ENCODE measurements at regions not wholly inside any gene's neighbourhood (a gene's known extent, or its start where the extent isn't known, plus 50 kb on each side); places are given as distances from the start of the nearest gene placed in this dataset.

DNA sequence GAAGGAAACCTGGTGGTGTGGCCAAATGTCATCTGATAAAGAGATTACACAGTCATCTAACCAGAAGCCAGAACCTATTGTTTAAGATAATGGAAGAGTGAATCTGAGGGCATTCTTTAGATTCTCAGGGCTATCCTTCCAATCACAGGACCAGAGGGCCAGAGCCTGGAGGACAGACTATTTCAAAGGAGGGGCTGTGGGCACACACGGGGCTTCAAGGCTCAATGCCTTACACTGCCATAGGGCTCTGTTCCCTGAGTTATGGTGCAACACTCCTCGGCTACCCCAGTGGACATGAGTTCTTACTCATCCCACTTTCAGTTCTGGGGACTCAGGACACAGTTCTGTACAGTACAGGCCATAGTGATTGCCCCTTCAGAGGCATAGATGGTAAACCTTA lies 343.9 kb upstream of the ALCAM start:
- no peak for DNase-seq (ENCODE audit: low spot score)

DNA sequence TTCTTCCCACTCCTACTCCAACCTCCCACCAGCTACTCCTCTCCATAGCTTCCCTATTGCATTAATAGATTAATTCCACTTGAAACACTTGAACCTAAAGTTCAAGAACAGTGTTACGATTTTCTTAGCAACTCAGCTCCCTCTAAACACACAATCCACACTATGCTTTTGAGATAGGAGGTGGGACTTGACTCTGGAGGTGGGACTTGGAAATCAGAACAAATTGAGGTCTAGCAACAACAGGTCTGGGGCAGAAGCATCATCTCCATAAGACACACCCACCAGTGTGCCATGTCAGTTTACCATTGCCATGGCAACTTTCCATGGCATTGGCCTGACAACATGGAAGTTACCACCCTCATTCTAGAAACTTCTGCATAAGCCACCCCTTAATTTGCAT lies 336.5 kb upstream of the ALCAM start:
- DNase-seq (ENCODE audit: low spot score): no peak

- no peak for DNase-seq (ENCODE audit: low spot score)
Observed at GRCh38 chr3:105032541-105032940, 334.2 kb upstream of the ALCAM start.

DNA sequence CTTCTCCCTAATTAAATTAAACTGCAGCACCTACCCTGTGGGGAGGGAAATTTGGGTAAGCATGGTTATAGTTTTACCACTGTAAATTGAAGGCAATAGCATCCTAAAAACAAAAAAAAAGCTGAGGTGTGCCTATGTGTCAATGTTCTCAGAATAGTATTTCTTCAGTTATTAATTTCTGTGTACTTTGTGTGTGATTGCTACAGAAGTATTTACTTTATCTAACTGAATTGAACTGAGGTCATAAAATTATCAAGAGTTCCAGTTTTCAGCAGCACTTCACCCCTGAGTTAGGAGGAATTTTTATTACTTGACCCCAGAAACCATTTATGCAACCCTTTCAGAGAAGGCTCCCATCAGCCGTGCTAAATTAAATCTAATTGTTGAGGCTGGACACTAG lies 333.6 kb upstream of the ALCAM start:
- DNase-seq (ENCODE audit: low spot score): no peak

DNA sequence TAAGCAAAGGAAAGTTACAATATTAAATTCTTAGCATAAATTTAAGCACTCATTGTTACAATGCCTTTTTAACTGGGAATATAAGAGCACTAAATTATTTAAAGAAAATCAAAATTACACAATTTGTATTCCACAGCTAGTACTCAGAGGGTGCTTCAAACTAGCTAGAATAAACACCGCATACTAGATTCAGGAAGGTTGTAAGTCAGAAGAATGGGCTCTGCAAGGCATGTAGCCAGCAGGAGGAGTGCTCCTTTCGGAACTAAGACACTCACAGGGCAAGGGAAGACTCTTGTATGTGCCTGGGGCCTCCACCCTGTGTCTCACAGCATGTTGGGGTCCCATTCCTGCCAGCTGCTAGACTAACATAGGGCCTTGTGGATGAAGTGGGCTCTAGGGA lies 327.7 kb upstream of the ALCAM start:
- no peak for DNase-seq (ENCODE audit: low spot score)

DNA sequence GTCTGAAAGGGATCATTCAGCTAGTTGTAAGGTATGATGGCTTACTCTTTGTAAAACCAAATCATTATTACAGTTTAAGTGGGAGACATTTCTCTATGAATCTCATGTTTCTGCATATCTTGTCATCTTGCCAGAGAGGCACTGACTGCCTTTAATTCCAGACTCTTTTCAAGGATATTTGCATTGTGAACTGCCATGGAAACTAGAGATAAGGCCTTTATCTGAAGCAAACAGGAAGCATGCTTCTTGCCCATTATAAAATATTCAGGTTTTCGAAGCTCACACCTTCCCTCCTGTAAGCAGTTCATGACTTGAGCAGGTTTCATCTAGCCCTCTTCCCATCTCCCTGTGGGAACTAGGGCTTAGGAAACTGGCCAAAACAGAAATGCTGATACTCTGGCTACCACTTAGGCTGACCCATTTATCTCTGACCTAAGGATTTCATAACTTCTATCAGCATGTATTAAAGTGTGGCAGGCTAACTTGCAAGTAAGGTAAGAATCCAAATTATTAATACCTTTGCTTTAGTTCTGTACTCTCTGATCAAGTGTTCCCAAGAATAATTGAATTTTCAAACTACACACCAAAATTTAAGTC lies 326.6 kb upstream of the ALCAM start:
- no peak for DNase-seq (ENCODE audit: low spot score)

DNA sequence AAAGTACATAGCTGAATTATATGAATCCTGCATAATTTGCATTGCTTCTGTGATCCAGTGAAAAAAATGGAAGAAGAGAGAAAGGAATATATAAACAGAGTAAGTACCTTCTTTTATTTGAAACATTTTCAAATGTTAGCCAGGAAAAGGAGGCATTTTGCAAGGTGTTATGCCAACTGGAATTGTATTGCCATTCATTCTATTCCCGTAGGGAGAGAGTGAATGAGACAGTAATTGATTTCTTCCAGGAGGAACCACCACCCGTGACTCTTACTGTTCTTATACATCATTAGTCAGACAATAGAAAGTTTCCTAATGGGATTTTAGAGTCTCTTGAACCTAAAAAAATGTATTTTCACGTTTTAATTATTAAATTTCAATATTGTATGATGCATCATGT lies 324.1 kb upstream of the ALCAM start:
- DNase-seq (ENCODE audit: low spot score): no peak

- DNase-seq (ENCODE audit: low spot score): no peak
Observed at GRCh38 chr3:105051111-105051510, 315.6 kb upstream of the ALCAM start.

DNA sequence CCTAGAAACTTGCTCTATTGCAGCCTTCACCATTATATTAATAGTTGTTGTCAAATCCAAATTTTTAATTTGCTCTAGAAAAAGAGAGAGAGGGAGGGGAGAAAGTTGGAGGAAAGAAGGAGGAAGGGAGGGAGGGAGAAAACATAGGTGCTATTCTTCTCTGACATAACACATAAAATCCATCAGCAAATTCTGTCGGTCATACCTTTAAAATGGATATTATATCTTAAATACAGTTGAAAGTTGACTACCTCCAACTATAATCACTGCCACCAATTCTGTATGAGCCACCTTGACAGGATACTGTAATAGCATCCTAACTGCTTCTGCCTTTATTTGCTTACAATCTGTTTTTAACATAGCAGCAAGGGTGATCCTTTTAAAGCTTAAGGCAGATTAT lies 314.7 kb upstream of the ALCAM start:
- no peak for DNase-seq (ENCODE audit: low spot score)

- DNase-seq (ENCODE audit: low spot score): no peak
Observed at GRCh38 chr3:105062853-105063252, 303.9 kb upstream of the ALCAM start.

- no peak for DNase-seq (ENCODE audit: low spot score)
Observed at GRCh38 chr3:105065895-105066839, 300.5 kb upstream of the ALCAM start.

DNA sequence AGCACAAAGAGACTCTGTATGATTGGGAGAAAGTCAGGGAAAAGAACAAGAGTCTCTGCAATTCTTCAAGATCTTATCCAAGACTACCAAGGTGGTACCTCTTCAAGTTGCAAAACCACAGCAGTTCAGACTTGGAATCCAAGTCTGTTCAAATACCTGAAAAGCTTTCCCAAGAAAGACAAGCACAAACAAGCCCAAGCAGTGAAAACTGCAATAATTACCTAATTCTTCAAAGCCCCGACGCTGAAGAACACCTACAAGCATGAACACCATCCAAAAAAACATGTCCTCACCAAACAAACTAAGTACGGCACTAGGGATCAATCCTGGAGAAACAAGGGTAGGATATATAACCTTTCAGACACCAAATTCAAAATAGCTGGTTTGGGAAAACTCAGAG lies 299.3 kb upstream of the ALCAM start:
- no peak for DNase-seq (ENCODE audit: low spot score)

DNA sequence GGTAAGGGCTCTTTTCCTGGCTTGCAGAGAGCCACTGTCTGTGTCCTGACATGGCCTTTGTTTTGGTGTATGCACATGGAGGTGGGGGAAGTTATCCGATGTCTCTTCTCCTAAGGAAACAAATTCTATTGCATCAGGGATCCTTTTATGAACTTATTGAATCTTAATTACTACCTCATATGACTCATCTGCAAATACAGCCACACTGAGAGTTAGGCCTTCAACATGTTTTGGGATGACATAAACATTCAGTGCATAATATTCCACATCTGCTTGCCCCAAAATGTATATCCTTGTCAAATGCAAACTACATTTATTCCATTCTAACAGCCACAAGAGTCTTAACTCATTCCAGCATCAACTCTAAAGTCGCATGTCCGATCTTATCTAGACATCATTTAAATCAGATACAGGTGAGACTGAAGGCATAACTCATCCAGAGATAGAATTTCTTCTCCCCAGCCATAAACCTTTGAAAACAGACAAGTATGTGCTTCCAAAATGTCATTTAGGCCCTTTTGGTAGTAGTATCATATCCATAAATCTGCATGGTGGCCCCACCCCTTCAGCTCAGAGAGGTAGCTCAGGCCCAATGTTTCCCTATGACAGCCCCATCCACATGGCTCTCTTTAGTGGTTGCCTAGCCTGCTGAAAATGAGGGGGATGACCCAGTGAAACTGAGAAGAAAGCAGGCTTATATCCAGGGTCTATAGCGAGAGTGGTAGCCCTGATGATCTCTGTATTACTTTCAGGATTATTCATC lies 289.5 kb upstream of the ALCAM start:
- no peak for DNase-seq (ENCODE audit: low spot score)

DNA sequence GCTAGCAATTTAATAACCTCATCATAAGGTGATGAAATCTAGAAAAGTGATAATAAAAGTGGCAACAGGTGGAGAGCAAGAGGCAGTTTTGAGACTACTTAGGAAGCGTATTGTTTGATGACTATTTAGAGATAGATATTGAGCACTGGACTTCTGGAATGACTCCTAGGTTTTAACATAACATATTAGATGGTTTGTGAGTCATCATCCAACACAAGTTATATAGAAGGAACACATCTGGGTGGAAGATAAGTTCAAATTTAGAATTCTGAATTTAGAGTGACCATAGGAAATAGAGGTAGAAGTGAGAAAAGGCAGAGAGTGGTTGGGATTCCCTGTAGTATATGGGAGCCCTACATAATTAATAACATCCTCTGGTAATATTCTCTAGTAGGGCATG lies 282.8 kb upstream of the ALCAM start:
- no peak for DNase-seq (ENCODE audit: low spot score)

DNA sequence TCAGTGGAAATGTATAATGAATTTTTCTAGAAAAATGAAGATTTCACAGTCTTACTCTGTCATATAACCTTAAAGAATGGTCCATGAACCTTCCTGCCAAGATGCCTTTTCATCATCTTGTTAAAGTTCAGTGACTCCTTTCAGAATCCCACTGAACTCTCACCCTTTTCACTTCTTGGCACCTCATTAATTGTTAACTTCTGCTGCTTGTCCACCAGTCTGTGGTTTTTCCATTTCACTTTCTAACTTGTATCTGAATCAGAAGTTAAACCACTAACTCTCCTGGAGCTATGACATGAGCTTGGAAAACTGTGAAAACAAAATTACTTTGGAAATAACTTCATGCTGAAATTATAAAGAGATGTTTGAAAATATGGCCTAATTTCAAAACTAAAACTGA lies 281.2 kb upstream of the ALCAM start:
- no peak for DNase-seq (ENCODE audit: low spot score)

- DNase-seq (ENCODE audit: low spot score): no peak
Observed at GRCh38 chr3:105093371-105094252, 273.1 kb upstream of the ALCAM start.

GRCh38 chr3:105094588-105094987 lies 272.1 kb upstream of the ALCAM start:
- DNase-seq (ENCODE audit: low spot score): no peak

DNA sequence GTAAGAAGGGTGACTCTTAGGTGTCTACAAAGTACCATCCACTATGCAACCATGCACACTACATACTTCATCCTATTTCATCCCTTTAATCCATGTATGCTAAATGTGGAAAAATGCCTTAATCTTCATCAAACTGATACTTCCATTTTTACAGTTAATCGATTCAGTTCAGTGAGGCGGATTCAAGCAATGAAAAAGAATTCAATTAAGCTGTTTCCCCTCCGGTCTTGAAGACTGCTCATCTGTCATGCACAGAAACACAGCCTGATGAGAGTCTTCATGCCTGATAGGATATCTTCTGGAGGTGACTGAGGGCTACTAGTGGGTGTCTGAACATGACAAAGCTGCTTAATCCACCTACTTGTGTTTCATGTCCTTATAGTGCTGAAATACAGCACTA lies 270.6 kb upstream of the ALCAM start:
- DNase-seq (ENCODE audit: low spot score): no peak

GRCh38 chr3:105101603-105102002 lies 265.1 kb upstream of the ALCAM start:
- DNase-seq (ENCODE audit: low spot score): no peak

- DNase-seq (ENCODE audit: low spot score): no peak
Observed at GRCh38 chr3:105103139-105103538, 263.6 kb upstream of the ALCAM start.

DNA sequence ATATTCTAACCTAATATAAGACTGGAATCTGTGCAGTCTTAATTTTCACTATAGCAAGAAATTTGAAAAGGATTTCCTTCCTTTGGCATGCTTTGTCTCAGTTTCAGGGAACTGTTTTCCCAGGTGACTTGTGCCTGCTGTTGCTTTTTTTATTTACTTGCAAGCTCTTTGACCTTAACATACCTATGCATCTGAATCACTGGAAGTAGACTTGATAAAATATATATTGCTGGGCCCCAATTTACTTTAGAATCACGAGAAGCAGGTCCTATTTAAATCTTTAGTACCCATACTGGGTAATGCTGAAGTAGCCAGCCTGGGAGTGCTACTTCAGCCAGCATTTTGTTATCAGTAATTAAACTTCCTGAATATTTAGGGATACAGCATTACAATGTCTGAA lies 257.9 kb upstream of the ALCAM start:
- DNase-seq (ENCODE audit: low spot score): no peak

DNA sequence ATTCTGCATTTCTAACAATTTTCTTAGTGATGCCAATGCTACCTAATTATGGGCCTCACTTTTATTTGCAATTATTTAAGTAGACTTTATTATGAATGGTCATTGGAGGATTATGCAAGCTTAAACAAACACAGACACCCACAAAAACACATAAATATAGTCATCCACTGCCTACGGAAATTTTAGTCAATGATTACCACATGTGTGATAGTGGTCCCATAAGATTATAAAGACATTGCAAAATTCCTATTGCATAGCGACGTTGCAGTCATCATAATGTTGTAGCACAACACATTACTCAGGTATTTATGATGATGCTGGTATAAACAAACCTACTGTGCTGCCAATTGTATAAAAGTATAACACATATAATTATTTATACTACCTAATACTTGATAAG lies 247.8 kb upstream of the ALCAM start:
- DNase-seq (ENCODE audit: low spot score): no peak
